AG04450 (cell line): ENCODE measurements at regions not wholly inside any gene's neighbourhood (a gene's known extent, or its start where the extent isn't known, plus 50 kb on each side); places are given as distances from the start of the nearest gene placed in this dataset.
"Not testable (repeated sequence)": the region's sequence is repeated elsewhere in the genome, so short reads cannot be mapped to it uniquely, and the experiment has no call there.

ENCODE experiments used
- CTCF ChIA-PET: fragments of 300-600, 350-600 bp; formaldehyde crosslinking; extraction: SDS; loops from one replicate; lab custom pipeline; 2022; ENCODE audit warnings: antibody characterized with exemption, inconsistent platforms; lab: Charles Lee
- POLR2A ChIA-PET: fragments of 350-600 bp; formaldehyde crosslinking; extraction: SDS; loops from one replicate; lab custom pipeline; 2021; ENCODE audit warnings: antibody characterized with exemption, inconsistent platforms; lab: Yijun Ruan, JAX
- DNase-seq: peaks from one replicate; pipeline ENCODE4 v3.0.0-alpha.2; 2011; ENCODE audit warnings: low read depth, low spot score
- H3K27ac ChIP-seq: one replicate; pipeline ENCODE4 v1.5.1; 2012; ENCODE audit warnings: low read depth, low read length, control low read depth
- H3K27me3 ChIP-seq: one replicate; pipeline ENCODE4 v1.6.0; 2012; ENCODE audit warnings: low read length; ENCODE audit not compliant: control insufficient read depth, insufficient read depth
- H3K4me3 ChIP-seq: 2 replicates; pipeline ENCODE4 v1.5.1; 2011; ENCODE audit warnings: mild to moderate bottlenecking, low read depth, low read length, control low read depth
- H3K9me3 ChIP-seq: 2 replicates; pipeline ENCODE4 v1.5.1; 2012; ENCODE audit warnings: low read length; ENCODE audit not compliant: control insufficient read depth, insufficient read depth
- CTCF ChIP-seq: IDR thresholded peaks from 2 replicates; pipeline ENCODE4 v1.5.1; 2011; ENCODE audit warnings: low read depth, low read length, control low read depth, inconsistent platforms

- CTCF ChIA-PET: interaction anchor here (2.3 kb wide), 1 partner anchor 9 kb away, joined by 5 read pairs; no protein-coding TSS in a partner anchor
- DNase-seq: no peak
- no peak for TF ChIP-seq CTCF
- no peak overlapping the region for H3K4me3 ChIP-seq
- POLR2A ChIA-PET: no interaction called here
- H3K27ac ChIP-seq: no peak overlapping the region
- no peaks in the 10 kb centered on the region for H3K9me3 ChIP-seq
- H3K27me3 ChIP-seq: peaks cover 11% of the 10 kb centered on the region
Observed at GRCh38 chr14:76293221-76293620, 82.7 kb upstream of the ESRRB start.

GRCh38 chr14:76293923-76294322, 82.0 kb upstream of the ESRRB start:
- ChIA-PET POLR2A (no interaction called here), CTCF (interaction anchor here (2.3 kb wide), 1 partner anchor 10 kb away, joined by 5 read pairs; no protein-coding TSS in a partner anchor)
- H3K4me3 ChIP-seq: no peak overlapping the region
- TF ChIP-seq CTCF: no peak
- DNase-seq: no peak
- H3K9me3 ChIP-seq: no peaks in the 10 kb centered on the region
- H3K27me3 ChIP-seq: peaks cover 11% of the 10 kb centered on the region
- no peak overlapping the region for H3K27ac ChIP-seq

GRCh38 chr14:76294876-76295275, 81.1 kb upstream of the ESRRB start:
- no peaks in the 10 kb centered on the region for H3K9me3 ChIP-seq
- no peak overlapping the region for H3K4me3 ChIP-seq
- TF ChIP-seq CTCF: no peak
- H3K27me3 ChIP-seq: peaks cover 11% of the 10 kb centered on the region
- DNase-seq: no peak
- ChIA-PET POLR2A (no interaction called here), CTCF (interaction anchor here (2.3 kb wide), 1 partner anchor 11 kb away, joined by 5 read pairs; no protein-coding TSS in a partner anchor)
- no peak overlapping the region for H3K27ac ChIP-seq

- Histone ChIP-seq H3K27ac (no peak overlapping the region), H3K9me3 (no peaks in the 10 kb centered on the region), H3K27me3 (peaks cover 14% of the 10 kb centered on the region), H3K4me3 (no peak overlapping the region)
- CTCF ChIA-PET: no interaction called here
- no peak for TF ChIP-seq CTCF
- POLR2A ChIA-PET: no interaction called here
- no peak for DNase-seq
Observed at GRCh38 chr14:76298896-76299295, 77.0 kb upstream of the ESRRB start.

- POLR2A ChIA-PET, CTCF ChIA-PET: not testable (repeated sequence)
Observed at GRCh38 chr14:76303188-76303587, 72.7 kb upstream of the ESRRB start.

More at GRCh38 chr14:76303188-76303587, 72.7 kb upstream of the ESRRB start:
- H3K4me3 ChIP-seq, H3K27ac ChIP-seq, H3K9me3 ChIP-seq, DNase-seq, H3K27me3 ChIP-seq: not testable (repeated sequence)
